AML-193 (cell line): ENCODE measurements at regions not wholly inside any gene's neighbourhood (a gene's known extent, or its start where the extent isn't known, plus 50 kb on each side); places are given as distances from the start of the nearest gene placed in this dataset.
A peak's percentile ranks its signal among the peaks of the same experiment; 100 is the strongest.

Experiments used
- DNase-seq, 2 experiments: peaks; one replicate each; lab custom pipeline; 2025; lab: John Stamatoyannopoulos, UW

DNA sequence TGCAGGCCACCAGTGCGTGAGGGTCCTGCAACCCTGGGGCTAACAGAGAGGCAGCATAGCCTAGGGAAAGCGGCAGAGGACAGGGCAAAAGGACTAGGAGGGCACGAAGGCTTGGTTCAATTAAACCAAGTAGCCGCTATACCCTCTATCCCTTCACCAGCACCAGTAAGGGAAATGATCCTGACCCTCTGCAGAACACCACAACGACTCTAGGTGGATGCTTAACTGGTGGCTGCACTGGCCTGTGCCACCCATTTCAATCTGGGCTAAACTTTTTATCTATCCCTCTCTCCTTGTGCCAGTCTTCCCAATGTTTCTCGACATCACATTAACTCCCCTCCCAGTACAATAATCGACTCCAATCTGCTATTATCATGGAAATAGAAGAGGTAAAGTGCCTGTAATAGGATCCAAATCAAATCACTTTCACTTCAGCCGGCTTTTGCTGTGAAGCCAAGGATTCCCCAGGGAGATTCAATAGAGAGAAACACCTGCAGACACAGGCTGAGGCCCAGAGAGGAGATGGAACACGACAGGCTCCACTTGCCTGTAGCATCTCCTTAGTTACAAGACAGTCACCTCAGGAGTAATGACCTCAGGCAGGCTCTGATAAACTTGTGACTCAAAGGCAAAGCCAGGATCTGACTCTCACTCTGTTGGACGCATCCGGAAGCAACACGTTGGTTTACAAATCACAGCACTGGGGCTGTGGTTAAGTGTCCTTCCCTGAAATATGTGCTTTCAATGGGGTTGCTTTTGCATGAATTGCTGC lies 791.6 kb upstream of the ARRDC4 start:
- no peak for DNase-seq

DNA sequence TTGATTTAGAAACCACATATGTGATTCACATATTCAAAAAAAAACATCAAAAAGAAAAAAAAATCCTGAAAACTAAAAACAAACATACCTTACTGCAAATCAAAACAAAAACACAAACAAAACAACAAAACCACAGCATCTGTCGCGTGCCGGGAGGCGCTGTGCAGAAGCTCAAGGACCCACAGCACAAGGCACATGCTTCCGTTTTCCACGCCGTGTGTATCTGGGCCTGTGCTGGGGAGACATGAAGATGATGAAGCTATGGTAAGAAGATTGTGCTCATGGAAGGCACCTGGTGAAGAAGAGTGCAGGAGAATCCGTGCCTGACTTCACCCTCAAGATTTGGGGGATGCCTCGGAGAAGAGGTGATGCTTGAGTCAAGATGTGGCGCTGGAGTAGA lies 788.9 kb upstream of the ARRDC4 start:
- DNase-seq: no peak

DNA sequence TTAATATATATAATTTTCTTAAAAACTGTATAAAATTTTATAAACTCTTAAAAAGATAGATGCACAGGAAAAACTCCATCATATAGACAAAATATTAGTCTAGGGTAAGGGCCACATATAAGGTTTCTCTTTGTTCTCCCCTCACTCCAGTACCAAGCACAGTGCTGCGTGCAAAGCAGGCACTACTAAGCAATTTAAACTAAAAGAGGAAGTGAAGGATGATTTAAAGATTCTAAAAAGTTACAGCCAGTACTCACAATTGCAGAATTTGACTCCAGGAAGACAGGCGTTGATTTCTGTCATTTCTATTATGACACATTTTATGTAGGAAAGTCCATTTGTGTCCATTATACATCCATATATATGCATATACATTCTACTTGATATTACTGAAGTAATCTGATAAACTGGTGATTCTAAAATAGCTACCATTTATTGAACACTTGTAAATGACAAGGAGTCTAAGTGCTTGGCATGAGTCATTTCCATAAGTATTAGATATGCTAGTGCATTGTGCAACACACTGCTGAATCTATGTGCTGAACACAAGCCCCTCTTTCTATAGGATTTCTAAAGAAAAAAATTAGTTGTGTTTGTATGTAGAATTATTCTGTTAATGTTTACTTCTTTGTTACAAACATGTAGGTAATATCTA lies 785.5 kb upstream of the ARRDC4 start:
- no peak for DNase-seq

DNA sequence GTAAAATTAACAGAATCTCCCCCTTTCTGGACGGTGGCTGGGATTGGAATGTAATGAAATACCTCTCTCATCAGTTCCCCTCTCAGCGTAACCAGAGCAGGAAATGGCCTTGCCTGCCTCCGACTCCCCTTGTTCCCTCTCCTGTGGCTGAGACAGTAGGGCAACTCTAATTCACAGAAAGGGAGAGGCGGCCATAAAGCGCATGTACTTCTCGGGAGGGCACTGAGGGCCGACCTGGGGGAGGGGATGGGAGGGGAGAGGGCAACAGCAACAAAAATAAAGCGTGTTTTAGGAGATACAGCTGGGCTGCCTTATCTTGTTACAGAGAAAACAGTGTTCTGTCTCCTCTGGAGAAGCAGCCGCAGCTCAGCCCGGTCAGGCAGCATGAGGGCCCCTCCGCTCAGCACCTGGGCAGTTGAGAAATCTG lies 783.3 kb upstream of the ARRDC4 start:
- DNase-seq: no peak

DNA sequence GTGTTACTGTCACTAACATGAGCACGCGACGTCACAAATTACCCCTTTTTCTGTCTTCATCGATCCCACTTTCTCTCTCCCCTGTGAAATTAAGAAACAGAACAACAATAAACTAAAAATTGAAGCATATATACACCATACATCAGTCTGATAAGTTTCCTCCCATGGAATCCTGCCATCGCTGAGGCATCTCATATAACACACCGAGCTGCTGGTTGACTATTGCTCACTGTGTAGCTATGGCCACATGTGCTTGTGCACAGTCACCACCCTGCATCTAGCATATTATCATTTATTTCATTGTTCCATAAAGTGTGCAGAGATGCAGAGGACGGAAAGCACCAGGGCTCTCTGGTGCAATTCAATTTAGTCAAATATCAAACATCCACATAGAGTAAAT lies 777.9 kb upstream of the ARRDC4 start:
- no peak for DNase-seq

DNA sequence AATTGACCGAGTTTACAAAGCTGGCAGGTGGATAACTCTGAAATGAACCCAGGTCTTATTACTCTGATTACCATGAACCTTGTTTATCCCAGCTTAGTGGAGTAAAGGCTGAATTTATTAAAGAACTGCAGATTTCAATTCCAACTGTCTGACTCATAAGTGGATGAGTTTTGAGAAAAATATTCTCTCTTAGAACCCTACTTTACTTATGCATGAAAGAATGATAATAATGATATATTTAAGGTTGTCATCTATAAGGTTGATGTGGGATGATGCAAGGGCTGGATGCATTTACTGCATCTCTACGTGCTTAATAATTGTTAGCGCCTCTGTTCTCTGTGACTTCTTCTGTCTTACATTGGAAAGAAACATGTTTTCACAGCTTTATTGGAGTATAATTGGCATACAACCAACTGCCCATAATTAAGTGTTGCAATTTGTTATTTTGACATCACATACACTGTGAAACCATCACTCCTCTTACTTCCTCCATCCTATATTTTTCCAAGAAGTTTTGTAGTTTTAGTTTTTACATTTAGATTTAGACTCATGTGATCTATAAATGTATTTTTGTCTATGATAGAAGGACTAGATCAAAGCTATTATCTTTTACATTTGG lies 771.2 kb upstream of the ARRDC4 start:
- no peak for DNase-seq

DNA sequence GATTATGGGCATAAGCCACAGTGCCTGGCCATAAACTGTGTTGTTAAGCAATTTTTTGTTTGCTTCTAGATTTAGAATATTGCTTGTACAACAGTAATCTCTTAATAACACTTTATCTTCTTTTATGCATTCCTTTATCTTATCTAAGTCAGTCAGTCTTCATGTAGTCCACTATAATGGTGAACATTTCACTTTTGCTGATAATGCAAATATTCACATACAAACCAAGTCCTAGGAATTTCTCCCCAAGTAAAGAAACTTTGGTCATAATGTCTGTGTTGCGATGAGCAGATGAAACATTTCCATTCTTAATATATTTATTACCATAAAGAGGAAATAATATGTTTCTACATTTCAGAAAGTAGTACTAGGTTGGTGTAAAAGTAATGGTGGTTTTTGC lies 765.8 kb upstream of the ARRDC4 start:
- DNase-seq: no peak

DNA sequence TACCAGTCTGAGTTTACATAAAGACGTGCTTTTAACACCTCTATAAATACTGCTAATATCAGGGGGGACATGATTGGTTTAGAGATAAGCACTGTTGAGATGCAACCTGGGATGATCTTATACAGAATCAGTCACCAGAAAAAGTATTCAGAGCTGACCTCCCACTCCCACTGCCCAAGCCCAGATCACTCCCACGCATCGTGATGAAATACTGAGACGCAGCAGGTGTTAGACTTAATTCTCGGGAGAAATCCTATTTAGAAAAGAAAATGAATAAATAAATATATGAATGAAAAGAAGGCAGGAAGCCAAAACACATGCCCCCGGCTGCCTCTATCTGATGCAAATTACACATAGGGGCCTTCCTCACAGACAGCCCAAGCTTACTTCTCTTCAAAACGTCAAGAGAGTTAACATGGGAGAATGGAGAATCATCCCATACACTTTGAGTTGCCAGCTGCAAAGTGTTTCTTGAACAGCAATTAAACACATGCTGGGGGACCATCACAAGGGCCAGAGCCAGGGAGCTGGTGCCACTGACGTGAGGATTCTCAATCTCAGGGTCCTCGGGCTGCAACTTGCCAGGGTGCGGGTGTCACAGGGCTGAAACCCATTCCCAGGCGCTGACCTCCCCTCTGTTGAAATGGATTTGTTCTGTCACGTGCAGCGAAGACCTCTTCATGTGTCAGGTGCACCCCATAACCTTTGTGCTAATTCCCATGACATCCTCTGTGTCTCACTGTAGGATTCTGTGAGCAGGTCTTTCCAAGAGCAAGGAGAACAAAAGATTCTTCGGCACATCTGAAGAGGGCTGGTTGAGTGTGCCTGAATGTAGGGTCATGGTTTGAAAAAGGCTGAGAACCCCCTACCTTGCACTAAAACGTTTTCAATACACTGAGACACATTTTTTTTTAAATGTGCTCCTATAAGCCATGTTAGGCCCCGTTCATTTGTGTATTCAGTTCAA lies 764.2 kb upstream of the ARRDC4 start:
- no peak for DNase-seq

DNA sequence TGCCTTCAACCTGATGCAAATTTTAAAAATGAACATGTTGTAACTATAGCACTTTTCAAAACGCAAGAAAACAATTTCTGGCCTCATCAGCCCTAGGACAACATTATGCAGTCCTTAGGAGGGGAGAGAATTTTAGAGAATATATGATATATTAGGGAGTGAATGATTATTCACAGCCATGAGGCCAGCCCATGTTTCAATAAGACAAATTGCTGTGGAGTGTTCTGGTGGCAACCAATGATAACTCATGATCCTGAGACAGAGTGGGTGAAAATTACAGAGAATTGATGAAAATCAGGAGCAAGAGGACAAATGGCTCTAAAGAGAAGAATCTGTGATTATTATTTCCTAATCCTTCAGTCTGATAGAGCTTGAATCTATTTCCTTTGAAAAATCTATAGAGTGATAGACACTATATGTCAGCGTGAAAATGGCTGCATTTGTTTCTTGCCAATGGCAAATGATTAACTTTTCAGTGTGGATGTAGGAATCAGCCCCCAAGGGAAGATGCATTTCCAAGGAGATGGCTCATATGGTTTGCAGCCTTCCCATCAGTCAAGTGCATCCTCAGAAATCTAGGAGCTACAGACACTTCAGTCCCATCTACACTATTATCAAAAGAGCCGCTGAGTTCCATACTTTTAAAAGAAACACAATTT lies 761.0 kb upstream of the ARRDC4 start:
- no peak for DNase-seq

DNA sequence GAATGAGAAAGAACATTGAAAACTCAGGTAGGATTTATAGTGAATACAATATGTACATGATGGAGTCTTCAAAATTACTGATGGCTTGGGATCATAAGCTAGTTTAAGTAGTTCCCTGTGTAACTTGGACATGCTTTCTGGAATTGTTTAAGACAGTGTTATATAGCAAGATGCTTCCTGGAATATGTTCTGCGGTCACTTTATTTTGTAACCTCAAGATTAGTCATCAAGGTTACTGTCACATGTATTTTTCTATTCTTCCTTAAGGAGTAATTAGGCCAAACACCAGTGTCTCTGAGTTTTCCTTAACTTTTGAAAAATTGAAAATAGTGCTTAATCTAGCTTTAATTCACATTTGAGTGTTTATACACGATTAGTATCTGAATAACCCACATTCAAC lies 760.3 kb upstream of the ARRDC4 start:
- DNase-seq: no peak

DNA sequence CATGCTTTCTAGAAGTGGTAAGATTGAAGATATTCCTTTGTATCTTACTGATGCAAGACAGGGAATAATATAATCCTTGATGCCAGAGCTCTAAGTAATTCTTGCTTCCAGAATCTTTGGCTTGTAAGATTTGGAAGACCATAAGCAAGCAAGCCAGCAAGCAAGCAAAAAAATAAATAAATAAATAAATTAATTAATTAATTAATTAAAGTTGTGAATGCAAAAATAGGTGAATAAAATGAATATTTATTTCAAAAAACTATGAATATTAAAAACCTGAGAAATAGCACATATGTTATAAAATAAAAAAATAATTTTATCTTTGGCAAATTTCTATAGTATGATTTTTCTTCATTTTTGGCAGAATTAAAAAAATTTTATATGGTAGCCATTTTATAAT lies 750.2 kb upstream of the ARRDC4 start:
- no peak for DNase-seq

DNA sequence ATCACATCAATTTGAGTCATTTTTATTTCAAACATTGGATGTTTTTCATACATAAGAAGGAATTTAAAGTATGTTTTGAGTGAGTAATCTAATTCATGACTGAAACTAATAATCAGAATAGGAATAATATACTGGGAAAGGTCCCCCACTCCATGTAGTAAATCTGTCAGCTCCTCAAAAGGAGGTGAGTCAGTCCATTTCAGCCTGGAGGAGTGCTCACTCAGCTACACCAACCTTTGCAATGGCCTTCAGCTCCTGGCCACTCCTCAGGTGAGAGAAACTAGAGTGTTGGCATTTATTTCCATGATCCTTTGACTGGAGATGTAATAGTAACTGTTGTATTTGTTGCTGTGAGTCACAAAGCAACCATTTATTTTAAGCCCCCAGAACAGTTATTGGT lies 744.9 kb upstream of the ARRDC4 start:
- no peak for DNase-seq

DNA sequence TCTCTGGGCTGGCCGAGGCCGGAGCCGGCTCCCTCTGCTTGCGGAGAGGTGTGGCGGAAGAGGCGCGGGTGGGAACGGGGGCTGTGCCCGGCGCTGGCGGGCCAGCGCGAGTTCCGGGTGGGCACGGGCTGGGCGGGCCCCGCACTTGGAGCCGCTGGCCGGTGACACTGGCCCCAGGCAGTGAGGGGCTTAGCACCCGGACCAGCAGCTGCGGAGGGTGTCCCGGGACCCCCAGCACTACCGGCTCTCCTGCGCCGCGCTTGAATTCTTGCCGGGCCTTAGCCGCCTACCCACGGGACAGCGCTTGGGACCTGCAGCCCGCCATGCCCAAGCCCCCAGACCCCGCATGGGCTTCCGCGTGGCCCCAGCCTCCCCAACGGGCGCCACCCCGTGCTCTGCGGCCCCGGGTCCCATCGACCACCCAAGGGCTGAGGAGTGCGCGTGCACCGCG lies 736.3 kb upstream of the ARRDC4 start:
- no peak for DNase-seq

DNA sequence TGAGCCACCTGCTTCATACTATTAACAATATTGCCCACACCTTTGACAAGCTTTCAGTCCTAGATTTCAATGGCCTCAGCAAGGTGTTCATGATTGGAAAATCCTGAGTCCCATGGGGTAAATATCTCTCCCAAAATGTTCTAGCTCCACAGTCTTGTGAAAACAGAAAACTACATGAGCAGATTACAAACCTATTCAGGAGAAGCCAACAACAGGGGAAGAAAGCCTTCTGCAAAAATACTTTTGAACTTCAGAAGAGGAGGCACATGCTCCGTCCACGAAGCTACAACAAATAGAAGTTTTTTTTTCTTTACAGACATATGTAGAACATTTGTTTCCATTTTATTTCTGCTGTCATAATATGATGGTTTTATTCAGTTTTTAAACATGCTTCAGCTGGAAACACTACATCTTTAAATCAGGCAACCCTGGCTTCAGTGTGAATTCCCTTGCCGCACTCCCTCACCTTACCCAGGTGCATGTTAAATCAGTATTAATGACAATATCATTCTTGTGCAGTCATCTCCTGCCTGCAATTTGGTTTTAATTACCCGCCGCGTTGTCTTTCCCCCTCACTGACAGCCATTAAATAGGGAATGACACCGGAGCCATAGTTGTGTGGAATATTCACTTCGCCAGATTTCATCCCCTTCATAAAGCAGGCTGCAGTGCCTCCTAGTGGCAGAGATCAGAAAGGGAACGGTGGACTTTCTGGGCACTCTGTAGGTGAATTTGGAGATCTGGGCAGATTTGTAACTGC lies 725.5 kb upstream of the ARRDC4 start:
- peak; percentile 18 to 22 for DNase-seq

DNA sequence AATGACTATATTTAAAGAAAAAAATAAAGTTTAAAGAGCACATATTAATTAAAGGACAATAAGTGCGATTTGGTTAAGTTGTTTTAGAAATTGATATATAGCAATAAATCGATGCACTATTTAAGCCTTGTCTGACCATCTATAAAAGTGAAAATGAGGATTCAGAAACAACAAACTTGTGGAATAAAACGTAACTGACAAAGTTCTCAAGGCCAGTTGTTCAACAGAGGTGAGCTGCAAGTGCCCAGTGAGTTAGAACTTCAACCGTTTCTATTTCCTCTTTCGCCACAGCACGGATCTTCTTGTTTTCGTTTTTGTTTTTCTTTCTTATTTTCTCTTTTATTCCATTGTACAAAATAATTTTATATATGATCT lies 724.9 kb upstream of the ARRDC4 start:
- no peak for DNase-seq

DNA sequence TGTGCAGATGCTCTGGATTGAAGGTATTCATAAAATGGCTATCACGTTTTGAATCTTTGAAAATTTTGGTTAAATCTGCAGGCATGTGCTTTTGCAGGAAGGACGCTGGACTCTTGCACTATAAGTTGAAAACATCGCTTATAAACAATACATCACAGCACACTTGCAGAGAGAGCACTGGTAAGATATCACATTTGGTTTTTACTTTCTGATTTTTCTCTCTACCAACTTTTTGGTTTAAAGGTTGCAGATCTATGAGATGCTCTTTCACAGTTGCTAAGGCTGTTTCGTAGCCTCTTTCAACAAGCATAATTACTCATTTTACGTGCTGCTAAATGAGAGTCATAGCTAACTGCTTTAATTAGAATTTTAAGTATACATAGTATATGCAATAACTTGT lies 724.4 kb upstream of the ARRDC4 start:
- no peak for DNase-seq

DNA sequence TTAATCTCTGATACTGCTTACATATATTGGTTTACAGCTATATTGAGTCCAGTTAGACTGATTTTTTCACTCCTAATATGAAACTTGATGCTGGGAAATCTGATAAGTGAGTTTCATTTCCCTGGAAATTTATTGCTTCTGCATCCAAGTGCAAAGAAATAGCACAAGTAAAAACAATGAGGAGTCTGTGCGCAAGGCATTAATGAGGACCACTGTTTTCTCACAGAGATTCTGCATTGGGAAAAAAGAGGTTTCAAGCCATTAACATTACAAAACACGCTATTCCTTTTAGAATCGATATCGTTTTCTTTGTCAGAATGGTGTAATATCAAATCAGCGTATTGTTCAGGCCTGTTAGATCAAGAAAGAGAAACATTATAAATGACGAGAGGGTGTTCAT lies 723.3 kb upstream of the ARRDC4 start:
- no peak for DNase-seq

DNA sequence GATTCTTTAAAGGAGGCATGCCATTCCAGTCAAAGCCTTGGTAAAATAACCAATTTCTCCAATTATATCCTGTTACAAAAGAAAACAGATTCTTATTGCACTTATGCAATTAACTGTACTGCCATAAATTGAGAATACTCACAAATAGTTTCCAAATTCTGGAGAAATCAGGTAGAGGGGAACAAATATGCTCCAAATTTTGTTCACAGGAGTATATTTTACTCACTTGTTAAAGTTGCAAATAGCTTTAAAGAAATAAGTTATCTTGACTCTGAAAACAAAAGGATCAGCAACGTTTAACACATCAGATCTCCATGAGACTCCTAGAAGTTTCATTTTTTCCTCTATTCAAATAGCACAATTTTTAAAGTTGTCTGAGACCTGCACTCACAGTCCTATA lies 712.1 kb upstream of the ARRDC4 start:
- DNase-seq: no peak

DNA sequence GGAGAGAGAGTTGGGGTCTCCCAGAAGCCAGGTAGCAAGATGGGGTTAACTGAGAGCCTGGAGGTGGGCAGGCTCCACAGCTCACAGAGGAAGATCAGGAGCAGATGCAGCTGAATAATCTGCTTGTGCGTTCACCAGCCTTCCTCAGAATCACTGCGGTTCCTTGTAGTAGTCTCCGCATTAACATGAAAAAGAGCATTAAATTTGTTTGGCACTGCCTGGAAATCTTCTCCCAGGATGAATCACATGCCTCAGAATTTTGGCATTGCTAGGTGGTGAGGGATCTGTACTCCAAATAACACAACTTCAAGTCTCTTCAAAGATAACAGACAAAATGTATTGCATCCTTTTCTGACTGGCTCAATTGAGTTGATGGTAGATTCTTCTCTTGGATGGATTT lies 700.6 kb upstream of the ARRDC4 start:
- DNase-seq: no peak

DNA sequence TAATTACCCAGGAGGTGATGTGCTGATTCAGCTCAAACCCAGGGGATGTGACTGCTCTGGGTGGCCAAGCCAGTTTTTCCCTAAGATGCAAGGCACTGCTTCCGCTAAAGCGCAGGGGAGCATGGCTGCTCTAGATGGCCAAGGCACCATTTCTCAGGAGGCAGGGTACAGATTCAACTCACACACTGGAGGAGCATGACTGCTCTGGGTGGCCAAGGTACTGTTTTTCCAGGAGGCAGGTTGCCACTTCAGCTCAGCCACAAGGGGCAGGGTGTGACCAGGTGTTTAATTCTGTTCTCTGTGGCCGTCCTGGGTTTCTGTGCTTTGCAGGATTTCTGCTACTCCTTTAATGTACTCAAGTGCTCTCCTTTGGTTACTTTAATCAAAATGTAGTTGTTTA lies 659.3 kb upstream of the ARRDC4 start:
- no peak for DNase-seq

DNA sequence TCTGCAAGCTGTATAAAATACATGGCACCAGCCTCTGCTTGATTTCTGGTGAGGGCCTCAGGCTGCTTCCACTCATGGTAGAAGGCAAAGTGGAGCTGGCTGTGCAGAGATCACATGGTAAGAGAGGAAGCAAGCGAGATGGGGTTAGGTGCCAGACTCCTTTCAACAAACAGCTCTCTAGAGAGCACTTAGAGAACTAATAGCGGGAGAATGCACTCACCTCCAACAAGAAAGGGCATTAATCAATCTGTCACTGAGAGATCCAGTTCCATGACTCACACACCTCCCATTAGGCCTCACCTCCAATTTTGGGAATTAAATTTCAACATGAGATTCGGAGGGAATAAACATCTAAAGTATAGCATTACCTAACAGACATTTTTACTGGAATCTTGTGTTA lies 644.1 kb upstream of the ARRDC4 start:
- no peak for DNase-seq
